Uterus (tissue), 2 donors: ENCODE measurements at regions not wholly inside any gene's neighbourhood (a gene's known extent, or its start where the extent isn't known, plus 50 kb on each side); places are given as distances from the start of the nearest gene placed in this dataset.

Experiments
- POLR2A ChIP-seq, 2 donors: fragments of 450-650 bp; IDR thresholded peaks; one replicate each; pipeline ENCODE4 v1.6.1; 2016; ENCODE audit warnings: antibody characterized with exemption in 2 of 2, mild to moderate bottlenecking in 1 of 2, moderate library complexity in 1 of 2
- TF ChIP-seq, protein P1 (sequence below), 4 experiments: fragments of 200-600 bp in 2 of 4; fragments of 450-650 bp in 2 of 4; sonication (generic) in 2 of 4; IDR thresholded peaks; one replicate each; pipeline ENCODE4 v1.5.1; 2016 to 2019; ENCODE audit warnings: antibody characterized with exemption in 4 of 4, mild to moderate bottlenecking in 2 of 4, moderate library complexity in 1 of 4

DNA sequence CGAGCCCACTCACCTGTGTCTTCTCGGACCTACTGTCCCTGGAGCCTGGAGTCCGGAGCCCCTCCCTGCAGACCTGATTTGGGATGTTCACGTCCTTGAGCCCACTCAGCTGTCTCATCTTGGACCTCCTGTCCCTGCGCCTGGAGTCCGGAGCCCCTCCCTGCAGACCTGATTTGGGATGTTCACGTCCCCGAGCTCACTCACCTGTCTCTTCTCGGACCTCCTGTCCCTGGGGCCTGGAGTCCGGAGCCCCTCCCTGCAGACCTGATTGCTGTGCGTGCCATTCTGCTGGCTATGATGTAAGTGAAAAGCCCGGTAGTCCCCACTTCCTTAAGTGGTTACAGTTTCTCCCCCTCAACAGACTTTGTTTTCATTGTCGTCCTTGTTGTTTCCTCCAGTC is 867.1 kb downstream of the BRD1 start:
- TF ChIP-seq, protein P1, sequence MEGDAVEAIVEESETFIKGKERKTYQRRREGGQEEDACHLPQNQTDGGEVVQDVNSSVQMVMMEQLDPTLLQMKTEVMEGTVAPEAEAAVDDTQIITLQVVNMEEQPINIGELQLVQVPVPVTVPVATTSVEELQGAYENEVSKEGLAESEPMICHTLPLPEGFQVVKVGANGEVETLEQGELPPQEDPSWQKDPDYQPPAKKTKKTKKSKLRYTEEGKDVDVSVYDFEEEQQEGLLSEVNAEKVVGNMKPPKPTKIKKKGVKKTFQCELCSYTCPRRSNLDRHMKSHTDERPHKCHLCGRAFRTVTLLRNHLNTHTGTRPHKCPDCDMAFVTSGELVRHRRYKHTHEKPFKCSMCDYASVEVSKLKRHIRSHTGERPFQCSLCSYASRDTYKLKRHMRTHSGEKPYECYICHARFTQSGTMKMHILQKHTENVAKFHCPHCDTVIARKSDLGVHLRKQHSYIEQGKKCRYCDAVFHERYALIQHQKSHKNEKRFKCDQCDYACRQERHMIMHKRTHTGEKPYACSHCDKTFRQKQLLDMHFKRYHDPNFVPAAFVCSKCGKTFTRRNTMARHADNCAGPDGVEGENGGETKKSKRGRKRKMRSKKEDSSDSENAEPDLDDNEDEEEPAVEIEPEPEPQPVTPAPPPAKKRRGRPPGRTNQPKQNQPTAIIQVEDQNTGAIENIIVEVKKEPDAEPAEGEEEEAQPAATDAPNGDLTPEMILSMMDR (IDR thresholded peaks at IDR 0.05), result no peak
- TF ChIP-seq POLR2A (IDR thresholded peaks at IDR 0.05), result no peak
